HG02981 (cell line): ENCODE measurements at regions not wholly inside any gene's neighbourhood (a gene's known extent, or its start where the extent isn't known, plus 50 kb on each side); places are given as distances from the start of the nearest gene placed in this dataset.
A peak's percentile ranks its signal among the peaks of the same experiment; 100 is the strongest.
"Not testable (repeated sequence)": the region's sequence is repeated elsewhere in the genome, so short reads cannot be mapped to it uniquely, and the experiment has no call there.

Experiments used
- ATAC-seq: cut with Tn5 transposase; IDR thresholded peaks from one replicate; pipeline ENCODE4 v1.9.1; 2021; ENCODE audit warnings: mild to moderate bottlenecking, moderate library complexity; ENCODE audit not compliant: unreplicated experiment

DNA sequence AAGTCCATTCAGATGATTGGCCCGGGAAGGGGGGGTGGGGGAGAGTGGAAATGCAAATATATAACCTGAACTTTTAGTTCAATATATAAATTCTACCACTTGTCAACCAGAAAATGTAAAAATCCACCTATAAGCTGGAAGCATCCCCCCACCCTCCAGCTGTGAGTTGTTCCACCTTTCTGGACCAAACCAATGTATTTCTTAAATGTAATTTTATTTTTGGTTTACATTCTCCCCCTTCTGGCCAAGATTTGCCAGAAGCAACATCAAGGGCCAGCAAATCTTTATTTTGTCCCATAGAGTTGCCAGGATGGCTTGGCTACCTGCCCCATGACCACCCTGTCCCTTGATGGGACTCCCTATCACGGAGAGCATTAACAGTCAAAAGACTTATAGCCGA is 545.7 kb downstream of the TBL1XR1 start:
- ATAC-seq: no peak

DNA sequence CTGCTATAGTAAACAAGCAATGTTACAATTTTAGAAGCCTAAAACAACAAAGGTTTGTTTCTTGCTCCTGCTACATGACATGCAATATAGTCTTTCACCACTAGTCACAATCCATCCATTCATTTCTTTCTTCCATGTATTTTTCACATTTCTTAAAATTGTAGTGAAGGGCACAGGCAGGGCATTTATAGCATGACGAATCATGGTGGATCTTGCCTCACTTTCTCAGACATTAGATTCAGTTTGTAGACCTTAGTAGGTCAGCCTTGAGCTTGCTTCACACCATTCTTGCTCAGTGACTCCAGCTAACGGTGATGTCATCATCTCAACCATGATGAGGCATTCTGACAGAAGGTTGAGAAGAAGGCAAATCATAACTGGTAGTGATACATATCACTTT is 546.8 kb downstream of the TBL1XR1 start:
- no peak for ATAC-seq

DNA sequence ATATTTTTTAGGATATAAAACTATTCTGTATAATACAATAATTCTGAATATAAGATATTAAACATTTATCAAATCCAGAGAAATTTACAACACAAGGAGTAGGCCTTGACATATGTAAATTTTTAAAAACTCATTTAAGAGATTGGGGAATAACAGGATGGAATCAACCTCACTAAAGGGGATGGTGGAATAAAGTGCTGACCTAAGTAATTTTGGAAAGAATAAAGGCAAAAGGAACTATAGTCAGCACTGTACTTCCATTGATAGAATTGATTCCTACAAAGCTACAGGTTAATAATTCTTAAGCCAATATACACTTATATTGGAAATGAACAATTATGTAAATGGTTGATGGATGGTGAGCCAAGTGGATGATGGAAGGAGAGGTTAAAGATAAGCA is 549.3 kb downstream of the TBL1XR1 start:
- no peak for ATAC-seq

- no peak for ATAC-seq
These were observed 563.8 kb downstream of the TBL1XR1 start for GRCh38 chr3:176633511-176633910.

GRCh38 chr3:176632925-176633324 is 564.4 kb downstream of the TBL1XR1 start:
- no peak for ATAC-seq

GRCh38 chr3:176631165-176631564 is 566.1 kb downstream of the TBL1XR1 start:
- ATAC-seq: no peak

DNA sequence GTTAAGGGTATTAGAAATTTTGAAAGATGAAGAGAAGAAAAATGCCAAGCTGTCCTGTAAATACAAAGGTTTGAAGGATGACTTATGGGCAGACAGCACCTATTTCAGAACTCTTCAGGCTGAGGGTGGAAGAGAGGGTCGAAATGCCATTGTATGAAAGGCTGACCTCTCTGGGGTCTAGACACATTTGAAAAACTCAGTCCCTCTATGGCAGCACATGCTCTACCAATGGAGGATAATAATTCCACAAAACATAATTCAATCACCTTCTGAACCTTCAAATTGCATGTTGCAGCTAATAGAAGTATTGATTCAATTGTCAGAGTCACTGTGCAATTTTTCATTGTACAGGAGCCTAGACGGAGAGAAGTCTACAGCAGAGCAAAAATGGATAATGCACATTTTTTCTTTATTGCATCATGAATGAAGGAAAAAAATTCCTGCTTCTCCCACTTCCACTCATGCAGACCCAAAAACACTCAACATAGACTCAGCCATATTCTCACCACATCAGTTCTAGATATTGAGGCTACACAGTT is 569.1 kb downstream of the TBL1XR1 start:
- ATAC-seq: no peak

DNA sequence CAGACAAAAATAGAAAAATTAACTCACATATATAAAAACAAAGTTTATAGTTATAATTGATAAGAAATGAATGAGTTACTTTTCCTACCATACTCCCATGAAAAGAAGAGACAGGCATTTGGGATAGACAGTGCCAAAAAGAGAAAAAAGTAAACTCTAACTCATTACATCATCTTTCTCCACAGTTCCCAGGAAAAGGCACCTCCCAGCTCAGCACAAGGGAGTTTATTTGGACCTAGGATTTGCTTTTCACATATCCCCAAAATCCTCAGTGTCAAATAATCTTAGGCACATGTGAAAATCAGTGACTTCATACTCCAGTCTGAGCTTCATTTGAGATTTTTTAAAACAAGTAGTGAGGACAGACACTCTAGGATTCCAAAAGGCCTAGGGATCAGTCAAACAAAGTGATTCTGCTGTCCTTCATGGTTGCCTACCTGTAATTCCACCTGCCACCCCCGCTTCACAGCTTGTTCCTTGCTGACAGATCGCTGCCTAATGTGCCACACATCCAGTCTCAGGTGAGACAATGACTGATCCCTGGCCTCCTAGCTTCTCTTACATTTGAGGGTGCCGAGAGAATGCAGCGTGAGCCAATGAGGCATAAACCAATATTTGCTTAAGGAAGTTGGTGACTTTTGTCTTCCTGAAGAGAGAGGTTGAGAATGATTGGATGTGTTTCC is 573.7 kb downstream of the TBL1XR1 start:
- no peak for ATAC-seq

DNA sequence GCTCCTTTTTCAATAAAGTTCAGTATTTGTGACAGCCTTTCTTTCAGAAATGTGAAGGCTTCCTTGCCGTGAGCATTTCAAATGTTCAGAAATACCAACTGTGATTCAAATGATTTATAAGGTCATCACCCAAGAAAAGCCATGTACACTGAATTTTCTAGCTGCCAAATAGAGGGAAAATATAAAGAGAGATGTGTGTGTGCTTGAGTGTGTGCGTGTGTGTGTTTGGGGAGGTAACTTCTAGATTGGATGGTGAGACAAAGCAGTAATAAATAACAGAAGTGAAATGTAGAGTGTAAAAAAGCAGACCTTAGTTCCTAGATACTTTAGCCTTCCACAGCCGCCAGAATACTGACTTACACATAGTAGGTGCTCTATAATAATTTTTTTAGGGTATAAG is 577.4 kb downstream of the TBL1XR1 start:
- no peak for ATAC-seq

- ATAC-seq: no peak
These were observed 581.5 kb downstream of the TBL1XR1 start for GRCh38 chr3:176615826-176616225.

DNA sequence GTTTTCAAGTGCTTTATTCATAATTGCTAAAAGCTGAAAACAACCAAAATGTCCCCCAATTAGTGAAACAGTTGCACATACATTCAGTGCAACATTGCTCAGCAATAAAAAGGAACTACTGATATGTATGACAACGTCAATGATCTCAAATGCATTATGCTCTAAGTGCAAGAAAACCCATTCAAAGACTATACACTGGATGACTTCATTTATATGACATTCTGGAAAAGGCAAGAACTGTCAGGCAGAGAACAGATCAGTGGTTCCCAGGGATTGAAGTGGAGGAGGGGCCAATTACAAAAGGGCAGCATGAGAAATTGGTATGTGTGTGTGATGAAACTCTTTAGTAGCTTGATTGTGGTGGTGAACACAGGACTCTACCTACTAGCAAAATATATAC is 585.6 kb downstream of the TBL1XR1 start:
- no peak for ATAC-seq

DNA sequence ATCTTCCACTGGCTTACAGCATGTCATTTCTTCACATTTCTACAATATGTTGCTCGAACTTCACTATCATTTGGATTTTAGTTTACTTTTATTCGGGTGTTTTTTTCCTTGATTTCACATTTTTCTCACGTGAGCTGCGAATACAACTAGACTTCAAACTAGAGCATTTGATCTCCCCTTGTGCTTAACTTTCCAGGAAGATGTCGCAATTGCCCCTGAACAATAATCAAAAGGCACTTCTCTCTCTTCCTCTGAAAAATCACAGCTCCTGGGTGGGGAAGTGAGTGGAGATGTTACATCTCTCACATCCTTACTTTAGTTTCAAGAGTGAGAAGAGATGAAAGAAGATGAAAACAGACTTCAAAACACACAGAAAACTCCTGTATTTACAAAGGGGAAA is 587.9 kb downstream of the TBL1XR1 start:
- ATAC-seq: no peak

DNA sequence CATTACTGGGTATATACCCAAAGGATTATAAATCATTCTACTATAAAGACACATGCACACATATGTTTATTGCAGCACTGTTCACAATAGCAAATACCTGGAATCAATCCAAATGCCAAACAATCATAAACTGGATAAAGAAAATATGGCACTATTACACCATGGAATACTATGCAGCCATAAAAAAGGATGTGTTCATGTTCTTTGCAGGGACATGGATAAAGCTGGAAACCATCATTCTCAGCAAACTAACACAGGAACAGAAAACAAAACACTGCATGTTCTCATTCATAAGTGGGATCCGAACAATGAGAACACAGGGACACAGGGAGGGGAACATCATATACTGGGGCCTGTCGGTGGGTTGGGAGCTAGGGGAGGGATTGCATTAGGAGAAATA is 591.7 kb downstream of the TBL1XR1 start:
- not testable (repeated sequence) for ATAC-seq

- no peak for ATAC-seq
These were observed 602.0 kb downstream of the TBL1XR1 start for GRCh38 chr3:176595307-176595706.

DNA sequence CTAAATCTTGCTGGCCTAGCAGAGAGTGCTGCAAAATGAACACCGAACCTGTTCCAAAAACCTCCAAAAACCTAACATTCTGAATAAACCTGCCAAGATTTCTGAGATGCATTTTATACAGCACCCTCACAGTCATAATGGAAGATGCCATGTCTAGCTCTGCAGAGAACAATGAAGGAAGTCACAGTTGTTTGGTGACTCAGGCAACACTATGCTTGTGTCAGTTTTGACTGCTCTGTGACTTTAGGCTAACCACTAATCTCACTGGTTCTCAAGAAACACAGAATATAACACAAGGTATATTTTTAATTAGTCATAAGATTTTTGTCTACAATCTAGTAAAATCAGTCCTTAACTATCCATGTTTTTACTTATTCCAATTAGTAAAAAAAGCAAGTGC is 606.6 kb downstream of the TBL1XR1 start:
- peak; percentile 46 for ATAC-seq

GRCh38 chr3:176587089-176587488 is 610.2 kb downstream of the TBL1XR1 start:
- peak; percentile 40 for ATAC-seq

GRCh38 chr3:176584413-176585176 is 612.7 kb downstream of the TBL1XR1 start:
- ATAC-seq: no peak

DNA sequence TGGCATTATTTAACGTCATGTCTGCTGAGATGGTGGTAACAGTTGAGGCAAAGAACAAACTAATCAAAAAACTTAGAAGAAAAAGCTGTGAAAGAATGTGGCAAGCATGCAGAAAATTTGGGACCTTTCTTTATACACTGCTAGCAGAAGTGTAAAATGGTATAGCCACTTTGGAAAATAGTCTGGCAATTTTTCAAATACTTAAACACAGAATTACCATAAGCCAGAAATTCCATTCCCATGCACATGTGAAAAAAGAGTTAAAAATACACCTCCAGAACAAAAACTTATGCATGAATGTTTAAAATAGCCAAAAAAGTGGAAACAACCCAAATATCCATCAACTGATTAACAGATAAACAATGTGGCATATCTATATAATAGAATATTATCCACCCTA is 613.3 kb downstream of the TBL1XR1 start:
- no peak for ATAC-seq

GRCh38 chr3:176581589-176581988 is 615.7 kb downstream of the TBL1XR1 start:
- ATAC-seq: no peak

DNA sequence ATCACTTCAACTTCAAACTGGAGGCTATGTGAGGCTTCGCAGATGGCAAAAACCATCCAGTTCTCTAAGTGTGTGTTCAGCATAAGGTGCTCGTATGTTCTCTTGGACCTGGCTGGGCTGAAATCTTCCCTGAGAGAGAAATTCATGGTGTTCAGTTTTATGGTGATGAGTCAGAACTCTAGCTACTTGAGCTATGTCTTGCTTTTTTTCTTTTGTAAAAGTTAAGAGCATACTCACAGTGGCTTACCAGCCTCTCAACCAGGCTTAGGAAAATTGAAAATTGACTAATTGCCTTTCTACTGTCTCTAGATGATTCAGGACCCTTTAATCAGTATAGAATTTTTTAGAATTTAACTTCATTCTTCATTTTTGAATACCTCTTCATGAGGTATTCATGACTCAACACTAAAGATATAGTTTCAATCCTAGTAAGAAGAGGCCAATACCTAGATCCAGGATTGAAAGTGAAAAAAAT is 617.5 kb downstream of the TBL1XR1 start:
- peak; percentile 68 for ATAC-seq

GRCh38 chr3:176578316-176578715 is 619.0 kb downstream of the TBL1XR1 start:
- ATAC-seq: no peak

GRCh38 chr3:176577447-176577846 is 619.8 kb downstream of the TBL1XR1 start:
- no peak for ATAC-seq
